ENCODE measurements at regions not wholly inside any gene's neighbourhood (a gene's known extent, or its start where the extent isn't known, plus 50 kb on each side); places are given as distances from the start of the nearest gene placed in this dataset.

GRCh38 chr4:162871990-162872389 lies 294.7 kb downstream of the NAF1 start:
- Histone ChIP-seq H4K20me1 (ENCODE audit: insufficient read depth, low read length) (no peaks in the 10 kb centered on the region), H3K9me2 (ENCODE audit: insufficient read depth, low read length) (no peaks in the 10 kb centered on the region), H3K27ac (ENCODE audit: low read depth, low read length, poor library complexity, severe bottlenecking) (no peak overlapping the region), H3K4me3 (ENCODE audit: low read depth, low read length, poor library complexity, severe bottlenecking) (no peak overlapping the region), H3K4me2 (ENCODE audit: low read length) (no peak overlapping the region), H2AFZ (ENCODE audit: low read length) (no peak overlapping the region), H3K4me1 (ENCODE audit: insufficient read depth, low read length, poor library complexity, severe bottlenecking) (no peaks in the 10 kb centered on the region), H3K79me2 (ENCODE audit: insufficient read depth, low read depth, low read length) (no peaks in the 10 kb centered on the region), H3K9me3 (ENCODE audit: low read length) (no peaks in the 10 kb centered on the region), H3K36me3 (ENCODE audit: insufficient read depth, low read length) (no peaks in the 10 kb centered on the region)
- TF ChIP-seq EZH2phosphoT487 (IDR thresholded peaks at IDR 0.05; ENCODE audit: borderline replicate concordance, low read depth, low read length) (no peak), CTCF (conservative IDR thresholded peaks at IDR 0.05; ENCODE audit: low read length) (no peak)
- DNase-seq (ENCODE audit: low spot score), result no peak
- ChIA-PET CTCF (ENCODE audit: unreplicated experiment) (no interaction called here), POLR2A (no interaction called here)
- no TSS peak for BruUV-seq (replicated peaks)
- intact Hi-C loops (cut with micrococcal nuclease; ENCODE audit: unreplicated experiment), result no loop called here

GRCh38 chr4:162869157-162869556 lies 297.5 kb downstream of the NAF1 start:
- intact Hi-C loops (cut with micrococcal nuclease; ENCODE audit: unreplicated experiment), result no loop called here
- CTCF ChIA-PET (ENCODE audit: unreplicated experiment), result no interaction called here

GRCh38 chr4:162866565-162866964 lies 300.1 kb downstream of the NAF1 start:
- no peak overlapping the region for H3K27ac ChIP-seq (ENCODE audit: low read depth, low read length, poor library complexity, severe bottlenecking)
- H2AFZ ChIP-seq (ENCODE audit: low read length), result no peak overlapping the region
- H3K79me2 ChIP-seq (ENCODE audit: insufficient read depth, low read depth, low read length), result no peaks in the 10 kb centered on the region
- no peak overlapping the region for H3K4me3 ChIP-seq (ENCODE audit: low read depth, low read length, poor library complexity, severe bottlenecking)
- H4K20me1 ChIP-seq (ENCODE audit: insufficient read depth, low read length), result no peaks in the 10 kb centered on the region
- H3K9me2 ChIP-seq (ENCODE audit: insufficient read depth, low read length), result no peaks in the 10 kb centered on the region
- H3K36me3 ChIP-seq (ENCODE audit: insufficient read depth, low read length), result no peaks in the 10 kb centered on the region
- ChIA-PET POLR2A (interaction anchor here (0.6 to 1.5 kb wide), 2 partner anchors 31 to 158 kb away, joined by 3 read pairs; no protein-coding TSS in a partner anchor), CTCF (ENCODE audit: unreplicated experiment) (no interaction called here)
- H3K9me3 ChIP-seq (ENCODE audit: low read length), result no peaks in the 10 kb centered on the region
- no peak for DNase-seq (ENCODE audit: low spot score)
- no peaks in the 10 kb centered on the region for H3K4me1 ChIP-seq (ENCODE audit: insufficient read depth, low read length, poor library complexity, severe bottlenecking)
- H3K4me2 ChIP-seq (ENCODE audit: low read length), result no peak overlapping the region
- intact Hi-C loops (cut with micrococcal nuclease; ENCODE audit: unreplicated experiment), result no loop called here
- TF ChIP-seq CTCF (conservative IDR thresholded peaks at IDR 0.05; ENCODE audit: low read length) (no peak), EZH2phosphoT487 (IDR thresholded peaks at IDR 0.05; ENCODE audit: borderline replicate concordance, low read depth, low read length) (no peak)
- BruUV-seq (replicated peaks), result no TSS peak

More at GRCh38 chr4:162869157-162869556, 297.5 kb downstream of the NAF1 start:
- H3K4me1 ChIP-seq (ENCODE audit: insufficient read depth, low read length, poor library complexity, severe bottlenecking), result no peaks in the 10 kb centered on the region
- no peak overlapping the region for H3K4me3 ChIP-seq (ENCODE audit: low read depth, low read length, poor library complexity, severe bottlenecking)
- no peaks in the 10 kb centered on the region for H3K9me3 ChIP-seq (ENCODE audit: low read length)
- no peaks in the 10 kb centered on the region for H4K20me1 ChIP-seq (ENCODE audit: insufficient read depth, low read length)
- no peak overlapping the region for H3K4me2 ChIP-seq (ENCODE audit: low read length)
- POLR2A ChIA-PET, result no interaction called here
- H3K79me2 ChIP-seq (ENCODE audit: insufficient read depth, low read depth, low read length), result no peaks in the 10 kb centered on the region
- no peaks in the 10 kb centered on the region for H3K9me2 ChIP-seq (ENCODE audit: insufficient read depth, low read length)
- no TSS peak for BruUV-seq (replicated peaks)
- no peak overlapping the region for H2AFZ ChIP-seq (ENCODE audit: low read length)
- DNase-seq (ENCODE audit: low spot score), result no peak
- H3K27ac ChIP-seq (ENCODE audit: low read depth, low read length, poor library complexity, severe bottlenecking), result no peak overlapping the region
- no peaks in the 10 kb centered on the region for H3K36me3 ChIP-seq (ENCODE audit: insufficient read depth, low read length)
- TF ChIP-seq CTCF (conservative IDR thresholded peaks at IDR 0.05; ENCODE audit: low read length), result no peak
- TF ChIP-seq EZH2phosphoT487 (IDR thresholded peaks at IDR 0.05; ENCODE audit: borderline replicate concordance, low read depth, low read length), result no peak
